Left forelimb (tissue), 1 donor: ENCODE measurements at regions not wholly inside any gene's neighbourhood (a gene's known extent, or its start where the extent isn't known, plus 50 kb on each side); places are given as distances from the start of the nearest gene placed in this dataset.
"Not testable (repeated sequence)": the region's sequence is repeated elsewhere in the genome, so short reads cannot be mapped to it uniquely, and the experiment has no call there.

Experiments used
- DNase-seq: peaks from one replicate; pipeline ENCODE4 v3.0.0-alpha.2; 2018; ENCODE audit warnings: low spot score

DNA sequence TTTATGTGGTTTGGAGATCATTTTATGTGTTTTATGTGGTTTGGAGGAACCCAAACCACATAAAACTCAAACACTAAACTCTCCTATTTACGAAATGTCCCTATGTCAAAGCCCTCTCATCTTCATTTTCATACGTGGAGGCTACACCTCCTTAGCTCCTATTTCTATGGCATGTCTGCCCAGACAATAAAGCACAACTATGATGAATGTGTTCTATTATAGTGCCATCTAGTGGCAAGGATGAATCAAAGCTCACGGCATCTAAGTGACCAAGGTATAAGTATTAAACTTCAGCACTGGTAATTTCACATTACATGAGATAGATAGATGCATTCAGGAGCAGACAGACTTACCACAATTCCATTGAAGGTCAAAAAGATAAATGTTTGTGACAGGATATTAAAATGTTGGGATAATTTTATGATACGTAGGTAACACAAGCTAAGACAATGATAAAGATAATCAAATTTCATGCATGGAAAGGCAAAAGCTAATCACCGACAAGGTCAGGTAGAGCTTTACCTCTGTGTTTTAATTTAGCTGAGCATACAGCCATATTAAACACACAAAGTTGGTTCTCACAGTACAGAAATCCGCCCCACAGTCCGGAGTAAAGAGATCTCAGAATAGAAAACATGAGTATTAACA, 130.6 kb upstream of the FHIT start:
- DNase-seq, result no peak

- no peak for DNase-seq
Observed at GRCh38 chr3:61387817-61388216, 136.6 kb upstream of the FHIT start.

GRCh38 chr3:61393480-61393947, 142.3 kb upstream of the FHIT start:
- not testable (repeated sequence) for DNase-seq

GRCh38 chr3:61401359-61401758, 150.1 kb upstream of the FHIT start:
- no peak for DNase-seq

GRCh38 chr3:61407397-61407796, 154.0 kb upstream of the PTPRG start:
- DNase-seq, result no peak

GRCh38 chr3:61409638-61410037, 151.7 kb upstream of the PTPRG start:
- no peak for DNase-seq

GRCh38 chr3:61410358-61410757, 151.0 kb upstream of the PTPRG start:
- not testable (repeated sequence) for DNase-seq

DNA sequence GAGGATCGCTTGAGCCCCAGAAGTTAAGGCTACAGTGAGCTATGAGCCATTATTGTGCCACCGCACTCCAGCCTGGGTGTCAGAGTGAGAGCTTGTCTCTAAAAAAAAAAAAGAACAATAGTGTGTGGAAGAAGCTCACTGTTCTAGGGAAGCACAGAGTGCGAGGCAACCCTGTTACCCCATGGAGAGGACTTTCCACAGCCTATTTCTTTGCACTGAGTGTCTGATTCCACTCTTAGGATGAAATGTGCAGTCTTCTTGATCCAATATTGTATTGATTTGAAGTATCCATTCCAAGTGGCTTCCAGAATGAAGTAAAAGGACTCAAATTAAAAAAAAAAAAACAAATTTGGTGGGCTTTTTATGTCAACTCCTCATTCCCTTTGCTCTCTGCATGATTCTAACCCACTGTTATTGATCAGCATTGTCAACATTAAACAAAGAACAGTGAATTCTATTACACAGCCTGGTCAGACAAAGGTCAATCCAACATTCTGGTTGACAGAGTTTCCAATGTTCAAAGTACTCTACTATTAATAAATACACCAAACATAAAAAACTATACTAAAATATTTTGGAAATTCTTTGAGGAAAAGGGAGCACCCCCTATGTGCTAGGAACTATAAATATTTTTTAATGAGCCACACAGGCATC, 150.2 kb upstream of the PTPRG start:
- no peak for DNase-seq

DNA sequence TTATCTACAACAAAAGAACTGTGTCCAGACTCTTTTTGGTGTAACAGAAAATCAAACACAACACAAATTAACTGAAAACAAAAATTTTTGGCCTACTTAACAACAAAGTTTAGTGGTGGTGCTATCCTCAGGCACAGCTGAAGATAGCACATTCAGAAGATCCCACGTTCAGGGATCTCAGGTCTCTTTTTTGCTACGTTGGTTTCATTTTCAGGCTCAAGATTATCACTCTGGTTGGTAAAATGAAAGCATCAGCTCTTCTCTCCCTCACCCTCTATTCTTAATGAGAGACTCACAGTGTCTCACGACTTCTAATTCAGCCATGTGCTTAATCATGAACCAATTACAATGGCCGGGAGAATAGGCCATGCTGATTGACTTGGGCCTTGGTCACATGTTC, 146.9 kb upstream of the PTPRG start:
- no peak for DNase-seq

DNA sequence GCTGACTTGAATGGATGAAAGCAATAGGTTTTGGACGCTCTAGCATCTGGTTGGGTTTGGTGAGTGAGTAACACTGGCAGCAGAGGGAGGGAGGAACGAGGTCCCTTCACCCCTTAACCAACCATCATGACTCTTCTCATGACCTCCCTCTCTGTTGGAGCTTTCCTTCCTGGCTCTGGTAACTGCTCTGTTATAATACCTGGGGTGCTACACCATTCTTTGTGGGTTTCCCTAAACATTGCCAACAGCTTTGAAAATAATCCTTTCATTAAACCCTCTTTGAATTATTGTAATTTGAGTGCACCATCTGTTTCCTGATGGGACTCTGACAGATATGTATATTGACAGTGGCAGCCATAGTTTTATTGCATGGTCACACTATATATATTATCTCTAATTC, 146.2 kb upstream of the PTPRG start:
- DNase-seq, result no peak

- DNase-seq, result no peak
Observed at GRCh38 chr3:61416618-61417017, 144.8 kb upstream of the PTPRG start.

DNA sequence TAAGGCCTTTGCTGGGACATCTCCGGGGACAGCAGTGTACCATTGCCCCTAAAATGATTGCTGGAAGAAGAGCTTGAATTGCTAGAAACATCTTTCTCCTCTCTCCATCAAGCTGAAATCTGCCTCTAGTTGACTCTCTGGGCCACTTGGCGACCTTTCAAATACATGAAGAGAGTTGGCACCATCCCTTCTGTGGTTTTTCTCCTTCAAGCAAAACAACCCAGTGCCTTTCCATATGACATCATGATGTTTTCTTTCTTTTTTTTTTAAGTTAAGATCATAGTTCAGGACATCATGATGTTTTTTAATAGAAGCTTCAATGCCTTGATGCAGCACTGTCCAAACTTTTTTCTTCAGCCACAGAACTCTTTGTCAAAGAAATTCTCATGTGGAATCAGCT, 144.0 kb upstream of the PTPRG start:
- DNase-seq, result no peak

DNA sequence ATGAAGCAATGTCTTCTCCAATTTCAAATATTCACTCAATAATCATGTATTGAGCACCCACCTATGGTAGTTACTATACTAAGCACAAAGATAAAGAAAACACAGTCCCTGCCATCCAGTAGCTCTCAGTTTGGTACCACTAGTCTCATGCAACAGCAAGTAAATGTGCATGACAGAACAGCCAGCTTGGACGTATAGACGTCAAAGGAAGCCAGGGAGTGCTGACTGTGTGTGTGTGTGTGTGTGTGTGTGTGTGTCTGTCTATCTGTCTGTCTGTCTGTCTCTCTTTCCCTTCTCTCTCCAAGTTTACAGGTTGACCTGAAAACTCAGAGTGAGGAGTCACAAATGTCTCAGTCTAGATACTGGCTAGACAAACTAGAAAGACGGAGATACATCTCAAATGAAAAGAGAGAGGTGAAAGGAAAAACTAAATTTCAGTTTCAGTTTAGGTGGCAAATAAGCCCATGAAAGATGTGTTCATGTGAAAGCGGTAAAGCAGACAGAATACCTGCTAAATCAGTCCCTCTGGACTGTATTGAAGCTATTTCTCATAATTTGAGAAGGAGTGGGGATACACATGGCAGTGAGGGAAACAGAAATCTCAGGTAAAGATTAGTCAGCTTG, 141.1 kb upstream of the PTPRG start:
- no peak for DNase-seq

DNA sequence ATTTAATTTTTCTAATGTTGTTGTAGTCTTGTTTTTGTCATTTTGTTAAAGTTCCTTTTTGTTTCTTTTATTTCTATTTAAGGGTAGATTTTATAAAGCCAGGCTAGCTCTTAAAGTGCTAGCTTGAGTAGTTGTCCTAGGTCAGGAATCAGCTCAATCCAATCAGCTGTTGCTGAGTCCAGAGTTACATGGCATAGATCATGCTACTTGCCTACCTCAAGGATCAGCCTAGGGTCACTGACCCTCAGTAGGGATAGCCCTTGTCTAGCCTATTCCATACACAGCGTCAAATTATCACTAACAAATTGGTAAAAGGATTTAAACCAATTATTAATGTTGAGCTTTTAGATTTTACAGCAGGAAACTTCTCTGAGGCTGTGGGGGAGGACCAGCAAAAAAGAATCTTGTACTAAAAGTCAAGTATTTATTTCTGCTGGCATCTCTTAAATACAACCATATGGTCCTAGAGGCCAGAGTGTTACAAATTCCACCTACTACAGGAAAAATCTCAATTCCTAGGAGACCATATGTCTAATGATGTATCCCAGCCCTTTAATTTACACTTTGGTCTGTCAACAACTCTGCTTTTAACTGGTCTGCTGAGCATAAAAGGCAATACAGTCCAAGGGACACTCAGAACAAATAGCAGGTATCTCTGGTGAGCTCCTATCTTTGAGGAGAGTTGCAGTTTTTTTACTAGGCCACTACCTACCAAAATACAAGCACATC, 138.3 kb upstream of the PTPRG start:
- DNase-seq, result no peak

GRCh38 chr3:61425356-61425755, 136.0 kb upstream of the PTPRG start:
- DNase-seq, result no peak

DNA sequence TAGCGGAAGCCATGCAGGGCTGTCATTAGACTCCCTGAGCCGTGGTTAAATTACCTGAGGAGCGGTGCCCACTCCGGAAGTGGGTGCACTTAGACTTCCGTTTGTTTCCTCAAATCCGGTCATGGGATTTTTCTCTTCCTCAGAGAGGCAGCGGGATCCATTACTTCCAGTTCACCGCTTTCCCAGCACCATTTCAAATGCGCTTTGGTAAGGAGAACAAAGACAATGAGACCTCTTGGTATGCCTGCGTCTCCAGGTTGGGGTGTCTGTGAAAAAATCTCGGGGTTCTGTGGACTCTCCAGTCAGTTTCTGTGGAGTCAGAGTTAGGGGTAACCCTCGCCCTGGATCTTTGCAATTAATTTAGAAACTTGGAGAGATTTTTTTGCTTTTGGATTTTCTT, 132.3 kb upstream of the PTPRG start:
- no peak for DNase-seq

GRCh38 chr3:61434901-61435300, 126.5 kb upstream of the PTPRG start:
- not testable (repeated sequence) for DNase-seq

- DNase-seq, result not testable (repeated sequence)
Observed at GRCh38 chr3:61435361-61435760, 126.0 kb upstream of the PTPRG start.

DNA sequence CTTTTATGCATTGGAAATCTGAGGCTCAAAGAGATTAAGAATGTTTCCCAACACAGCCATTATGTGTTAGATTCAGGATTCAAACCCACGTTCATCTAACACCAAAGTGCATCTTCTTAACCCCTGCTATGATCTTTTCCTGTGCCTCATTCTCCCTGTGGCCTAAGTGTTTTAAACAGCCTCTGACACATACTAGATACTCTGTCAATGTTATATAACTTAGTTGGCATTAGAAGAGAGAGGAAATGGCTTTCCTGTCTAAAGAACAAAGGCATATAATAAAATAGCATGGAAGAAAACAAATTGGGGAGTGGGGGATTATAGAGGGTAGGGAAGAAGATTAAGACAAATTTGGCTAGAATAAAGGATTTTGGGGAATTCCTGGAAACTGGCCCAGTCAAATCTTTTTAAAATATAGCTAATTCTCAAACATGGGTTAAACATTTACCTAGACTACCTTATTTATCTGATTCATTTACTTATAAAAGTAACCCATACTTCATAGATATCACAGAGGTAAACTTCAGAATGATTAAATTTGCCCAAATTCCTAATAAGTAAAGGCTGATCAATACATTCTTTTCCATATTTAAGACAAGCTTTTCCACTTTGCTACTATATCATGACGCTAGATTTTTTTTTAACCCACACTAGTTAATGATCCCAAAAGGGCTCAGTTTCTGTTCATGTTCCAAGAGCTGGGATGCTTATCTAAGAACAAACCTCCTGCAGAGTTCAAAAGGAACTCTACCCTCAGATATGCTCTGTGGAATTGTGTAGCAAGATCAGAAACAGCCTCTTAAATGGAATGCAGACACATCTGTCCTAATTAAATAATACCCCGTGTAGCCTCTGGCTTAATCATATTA, 122.9 kb upstream of the PTPRG start:
- DNase-seq, result no peak

DNA sequence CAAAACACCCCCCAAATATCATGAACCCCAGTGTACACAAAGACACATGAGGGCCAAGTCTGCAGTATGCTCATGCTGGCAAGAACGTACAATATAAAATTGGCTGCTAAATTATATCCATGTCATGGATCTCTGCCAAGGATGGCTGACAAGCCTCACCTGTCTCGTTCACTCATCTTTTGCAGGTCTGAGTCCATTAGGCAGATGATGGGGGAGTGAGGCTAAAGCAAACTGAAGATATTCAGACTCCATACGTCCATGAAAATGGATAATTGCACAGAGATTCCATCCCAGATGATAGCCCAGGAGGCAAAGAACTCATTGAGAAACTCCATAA, 122.3 kb upstream of the PTPRG start:
- no peak for DNase-seq

- DNase-seq, result no peak
Observed at GRCh38 chr3:61442696-61443095, 118.7 kb upstream of the PTPRG start.

- DNase-seq, result no peak
Observed at GRCh38 chr3:61443886-61444285, 117.5 kb upstream of the PTPRG start.
